ENCODE measurements at regions not wholly inside any gene's neighbourhood (a gene's known extent, or its start where the extent isn't known, plus 50 kb on each side); places are given as distances from the start of the nearest gene placed in this dataset.

- TF ChIP-seq EZH2 (IDR thresholded peaks at IDR 0.05; ENCODE audit: borderline replicate concordance, insufficient read depth, low read depth, low read length, poor library complexity, severe bottlenecking) (no peak), CTCF (IDR thresholded peaks at IDR 0.05) (no peak)
- POLR2A ChIA-PET, result no interaction called here
Observed at GRCh38 chr2:14448340-14448739, 184.2 kb upstream of the LRATD1 start.

GRCh38 chr2:14451312-14451711, 181.2 kb upstream of the LRATD1 start:
- Mint-ChIP-seq H3K4me1 (no peaks in the 10 kb centered on the region), H3K4me3 (no peak overlapping the region), H3K9me3 (ENCODE audit: insufficient read depth) (peaks cover 5% of the 10 kb centered on the region), H3K27me3 (no peaks in the 10 kb centered on the region), H3K27ac (no peak overlapping the region)
- no peak for DNase-seq
- CTCF ChIA-PET, result no interaction called here
- H3K9me3 ChIP-seq (ENCODE audit: control extremely low read depth in 1 of 3, control insufficient read depth in 2 of 3, insufficient read depth in 1 of 3, low read length in 2 of 3), result peaks cover 0 to 11% (median 0%) of the 10 kb centered on the region in 3 donors
- no peak overlapping the region for H2AFZ ChIP-seq (ENCODE audit: insufficient read depth, low read depth, low read length, poor library complexity, severe bottlenecking)
- WGBS (ENCODE audit: insufficient coverage), result 60% methylated on average over 1 of the region's 2 CpGs
- H3K4me1 ChIP-seq (ENCODE audit: control insufficient read depth in 2 of 2, insufficient read depth in 2 of 2, low read length in 2 of 2), result no peaks in the 10 kb centered on the region
- TF ChIP-seq CTCF (IDR thresholded peaks at IDR 0.05) (no peak), EZH2 (IDR thresholded peaks at IDR 0.05; ENCODE audit: borderline replicate concordance, insufficient read depth, low read depth, low read length, poor library complexity, severe bottlenecking) (no peak)
- H3K4me2 ChIP-seq (replicated peaks; ENCODE audit: low read depth, low read length, poor library complexity, severe bottlenecking), result no peak overlapping the region
- H3K27me3 ChIP-seq (replicated peaks in 1 of 4; ENCODE audit: control extremely low read depth in 1 of 4, control insufficient read depth in 3 of 4, insufficient read depth in 4 of 4, low read length in 3 of 4), result no peaks in the 10 kb centered on the region
- ATAC-seq (ENCODE audit: low read depth), result no peak
- no peaks in the 10 kb centered on the region for H3K79me2 ChIP-seq (ENCODE audit: control insufficient read depth, insufficient read depth, low read length)
- POLR2A ChIA-PET, result no interaction called here
- no peak overlapping the region for H3K27ac ChIP-seq (ENCODE audit: low read length in 2 of 2)
- H3K4me3 ChIP-seq (ENCODE audit: control extremely low read depth in 1 of 5, extremely low read depth in 1 of 5, insufficient read depth in 1 of 5, low read depth in 2 of 5, low read length in 4 of 5), result no peak overlapping the region
- H3K36me3 ChIP-seq (replicated peaks in 1 of 2; ENCODE audit: control extremely low read depth in 1 of 2, control insufficient read depth in 1 of 2, extremely low read depth in 1 of 2, insufficient read depth in 2 of 2, low read length in 1 of 2), result no peaks in the 10 kb centered on the region
- no peak overlapping the region for H3K9ac ChIP-seq (ENCODE audit: low read length)
- H4K20me1 ChIP-seq (ENCODE audit: control insufficient read depth, insufficient read depth, low read length, poor library complexity, severe bottlenecking), result no peaks in the 10 kb centered on the region
- intact Hi-C loops (cut with micrococcal nuclease), result no loop called here

More at GRCh38 chr2:14448340-14448739, 184.2 kb upstream of the LRATD1 start:
- intact Hi-C loops (cut with micrococcal nuclease), result no loop called here
- no peaks in the 10 kb centered on the region for H3K79me2 ChIP-seq (ENCODE audit: control insufficient read depth, insufficient read depth, low read length)
- CTCF ChIA-PET, result no interaction called here
- no peak overlapping the region for H3K27ac ChIP-seq (ENCODE audit: low read length in 2 of 2)
- no peak overlapping the region for H2AFZ ChIP-seq (ENCODE audit: insufficient read depth, low read depth, low read length, poor library complexity, severe bottlenecking)
- no peaks in the 10 kb centered on the region for H4K20me1 ChIP-seq (ENCODE audit: control insufficient read depth, insufficient read depth, low read length, poor library complexity, severe bottlenecking)
- no peak for ATAC-seq (ENCODE audit: low read depth)
- Mint-ChIP-seq H3K27ac (no peak overlapping the region), H3K4me3 (no peak overlapping the region), H3K27me3 (no peaks in the 10 kb centered on the region), H3K4me1 (no peaks in the 10 kb centered on the region), H3K9me3 (ENCODE audit: insufficient read depth) (peaks cover 7% of the 10 kb centered on the region)
- no peaks in the 10 kb centered on the region for H3K36me3 ChIP-seq (replicated peaks in 1 of 2; ENCODE audit: control extremely low read depth in 1 of 2, control insufficient read depth in 1 of 2, extremely low read depth in 1 of 2, insufficient read depth in 2 of 2, low read length in 1 of 2)
- no peaks in the 10 kb centered on the region for H3K27me3 ChIP-seq (replicated peaks in 1 of 4; ENCODE audit: control extremely low read depth in 1 of 4, control insufficient read depth in 3 of 4, insufficient read depth in 4 of 4, low read length in 3 of 4)
- WGBS (ENCODE audit: insufficient coverage), result no CpG with 5 or more reads among the region's 1 CpG
- no peak overlapping the region for H3K4me2 ChIP-seq (replicated peaks; ENCODE audit: low read depth, low read length, poor library complexity, severe bottlenecking)
- H3K9ac ChIP-seq (ENCODE audit: low read length), result no peak overlapping the region
- H3K4me1 ChIP-seq (ENCODE audit: control insufficient read depth in 2 of 2, insufficient read depth in 2 of 2, low read length in 2 of 2), result no peaks in the 10 kb centered on the region
- no peak for DNase-seq
- no peak overlapping the region for H3K4me3 ChIP-seq (ENCODE audit: control extremely low read depth in 1 of 5, extremely low read depth in 1 of 5, insufficient read depth in 1 of 5, low read depth in 2 of 5, low read length in 4 of 5)
- H3K9me3 ChIP-seq (ENCODE audit: control extremely low read depth in 1 of 3, control insufficient read depth in 2 of 3, insufficient read depth in 1 of 3, low read length in 2 of 3), result peaks cover 2 to 13% (median 5%) of the 10 kb centered on the region in 3 donors

All from B cell (primary cell).